ENCODE measurements at regions not wholly inside any gene's neighbourhood (a gene's known extent, or its start where the extent isn't known, plus 50 kb on each side); places are given as distances from the start of the nearest gene placed in this dataset.
"Not testable (repeated sequence)": the region's sequence is repeated elsewhere in the genome, so short reads cannot be mapped to it uniquely, and the experiment has no call there.

- ChIA-PET POLR2A (no interaction called here), CTCF (no interaction called here)
- Histone ChIP-seq H3K4me3 (ENCODE audit: low read depth, low read length) (no peak overlapping the region), H3K36me3 (ENCODE audit: control insufficient read depth, insufficient read depth, low read length) (no peaks in the 10 kb centered on the region), H3K27me3 (ENCODE audit: control insufficient read depth, insufficient read depth, low read length) (no peaks in the 10 kb centered on the region)
- no peak for DNase-seq (ENCODE audit: low read depth)
- no peak for TF ChIP-seq CTCF (IDR thresholded peaks at IDR 0.05; ENCODE audit: insufficient read depth, low read depth, low read length)
Measured at GRCh38 chr13:21911646-21912298, 240.9 kb downstream of the FGF9 start.

- DNase-seq (ENCODE audit: low read depth) = no peak
- H3K27me3 ChIP-seq (ENCODE audit: control insufficient read depth, insufficient read depth, low read length) = no peaks in the 10 kb centered on the region
- no peaks in the 10 kb centered on the region for H3K36me3 ChIP-seq (ENCODE audit: control insufficient read depth, insufficient read depth, low read length)
- no peak overlapping the region for H3K4me3 ChIP-seq (ENCODE audit: low read depth, low read length)
- POLR2A ChIA-PET = no interaction called here
- TF ChIP-seq CTCF (IDR thresholded peaks at IDR 0.05; ENCODE audit: insufficient read depth, low read depth, low read length) = no peak
- CTCF ChIA-PET = no interaction called here
Measured at GRCh38 chr13:21913010-21913409, 242.1 kb downstream of the FGF9 start.

DNA sequence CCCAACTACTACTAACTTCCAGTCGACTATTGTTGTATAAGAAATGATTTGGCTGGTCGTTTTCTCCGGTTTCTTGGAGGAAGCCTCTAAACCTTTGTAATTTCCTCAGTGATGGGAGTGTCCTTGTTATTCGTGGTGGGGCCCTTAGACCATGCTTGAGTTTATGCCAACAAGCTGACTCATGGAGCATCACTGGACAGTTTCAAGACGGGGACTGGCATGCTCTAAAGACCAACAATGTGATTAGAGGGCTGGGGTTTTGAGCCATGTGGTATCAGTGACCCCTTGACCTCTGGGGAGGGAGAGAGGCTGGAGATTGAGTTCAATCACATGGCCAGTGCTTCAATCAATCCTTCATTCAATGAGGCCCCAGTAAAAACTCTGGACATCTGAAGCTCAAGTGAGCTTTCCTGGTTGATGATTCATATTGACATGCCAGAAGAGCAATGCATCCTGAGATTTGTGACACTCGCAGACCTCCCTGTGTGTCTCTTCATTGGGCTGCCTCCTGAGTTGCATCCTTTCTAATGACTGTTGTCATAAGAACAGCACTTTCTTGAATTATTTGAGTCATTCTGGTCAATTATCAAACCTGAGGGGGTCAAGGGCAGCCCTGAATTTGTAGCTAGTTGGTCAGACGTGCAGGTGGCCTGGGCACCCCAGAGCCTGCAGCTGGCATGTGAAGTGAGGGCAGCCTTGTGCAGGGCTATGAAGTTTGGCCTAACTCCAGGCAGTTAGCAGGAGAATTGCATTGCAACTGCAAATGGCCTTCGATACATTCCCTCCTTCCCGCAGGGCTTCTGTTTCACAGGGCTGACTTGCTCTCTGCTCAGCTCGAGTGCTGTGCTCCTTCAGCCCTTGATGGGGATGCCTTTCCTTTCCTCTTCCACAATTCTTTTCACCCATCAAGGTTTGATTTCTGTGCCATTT, 246.5 kb downstream of the FGF9 start:
- ChIA-PET POLR2A (no interaction called here), CTCF (no interaction called here)
- Histone ChIP-seq H3K27me3 (ENCODE audit: control insufficient read depth, insufficient read depth, low read length) (no peaks in the 10 kb centered on the region), H3K4me3 (ENCODE audit: low read depth, low read length) (no peak overlapping the region), H3K36me3 (ENCODE audit: control insufficient read depth, insufficient read depth, low read length) (no peaks in the 10 kb centered on the region)
- no peak for TF ChIP-seq CTCF (IDR thresholded peaks at IDR 0.05; ENCODE audit: insufficient read depth, low read depth, low read length)
- DNase-seq (ENCODE audit: low read depth) = no peak

- H3K4me3 ChIP-seq (ENCODE audit: low read depth, low read length); H3K27me3 ChIP-seq (ENCODE audit: control insufficient read depth, insufficient read depth, low read length); CTCF ChIA-PET; H3K36me3 ChIP-seq (ENCODE audit: control insufficient read depth, insufficient read depth, low read length); POLR2A ChIA-PET; DNase-seq (ENCODE audit: low read depth): not testable (repeated sequence)
Measured at GRCh38 chr13:21920802-21921201, 249.9 kb downstream of the FGF9 start.

- no peak for DNase-seq (ENCODE audit: low read depth)
- H3K4me3 ChIP-seq (ENCODE audit: low read depth, low read length) = no peak overlapping the region
- TF ChIP-seq CTCF (IDR thresholded peaks at IDR 0.05; ENCODE audit: insufficient read depth, low read depth, low read length) = no peak
- ChIA-PET POLR2A (no interaction called here), CTCF (no interaction called here)
- no peaks in the 10 kb centered on the region for H3K36me3 ChIP-seq (ENCODE audit: control insufficient read depth, insufficient read depth, low read length)
- H3K27me3 ChIP-seq (ENCODE audit: control insufficient read depth, insufficient read depth, low read length) = no peaks in the 10 kb centered on the region
Measured at GRCh38 chr13:21924958-21925357, 254.1 kb downstream of the FGF9 start.

Data from BJ (cell line).